Prostate gland (tissue), 2 donors: ENCODE measurements at regions not wholly inside any gene's neighbourhood (a gene's known extent, or its start where the extent isn't known, plus 50 kb on each side); places are given as distances from the start of the nearest gene placed in this dataset.

Experiments used
- DNase-seq: peaks from one replicate; pipeline ENCODE4 v3.0.0-alpha.2; 2019; ENCODE audit warnings: low spot score
- H3K27ac ChIP-seq, 2 donors: fragments of 200-600 bp; sonication (generic); 2 replicates each; pipeline ENCODE4 v1.5.1; 2017 to 2019
- H3K27me3 ChIP-seq: fragments of 200-600 bp; sonication (generic); replicated peaks from 2 replicates; pipeline ENCODE4 v1.5.1; 2019; ENCODE audit not compliant: insufficient read depth
- H3K36me3 ChIP-seq, 2 donors: fragments of 200-600 bp; sonication (generic); 1 replicate in 1 of 2; 2 replicates in 1 of 2; pipeline versions ENCODE4 v1.5.1 to v1.8.1; 2017 to 2019
- H3K4me1 ChIP-seq: fragments of 200-600 bp; sonication (generic); replicated peaks from 2 replicates; pipeline ENCODE4 v1.5.1; 2019
- H3K4me3 ChIP-seq, 2 donors: fragments of 200-600 bp; sonication (generic); 2 replicates each; pipeline ENCODE4 v1.5.1; 2017 to 2019
- H3K9me3 ChIP-seq: fragments of 200-600 bp; sonication (generic); 2 replicates; pipeline ENCODE4 v1.5.1; 2017
- CTCF ChIP-seq, 4 experiments: fragments of 200-600 bp in 2 of 4; fragments of 450-650 bp in 2 of 4; sonication (generic) in 2 of 4; IDR thresholded peaks; 1 replicate in 3 of 4; 2 replicates in 1 of 4; pipeline ENCODE4 v1.5.1; 2016 to 2019; ENCODE audit warnings: antibody characterized with exemption in 4 of 4, mild to moderate bottlenecking in 2 of 4, moderate library complexity in 2 of 4
- POLR2A ChIP-seq: fragments of 450-650 bp; IDR thresholded peaks from one replicate; pipeline ENCODE4 v1.6.1; 2016; ENCODE audit warnings: antibody characterized with exemption, mild to moderate bottlenecking
- POLR2AphosphoS5 ChIP-seq: sonication (generic); formaldehyde crosslinking; IDR thresholded peaks from one replicate; pipeline ENCODE4 v1.6.1; 2017; ENCODE audit warnings: antibody characterized with exemption
- WGBS: methylation state at CpG from one replicate; pipeline ENCODE4 v1.1.5; 2018; 5-methylcytosine and 5-hydroxymethylcytosine counted together
- intact Hi-C: fragments of 100-400 bp; cut with DNase I; formaldehyde crosslinking; loops from one replicate; pipeline ENCODE4 v1.14.2; 2022

GRCh38 chrX:40928076-40928475, 157.2 kb upstream of the USP9X start:
- no peak overlapping the region for H3K27ac ChIP-seq
- H3K4me1 ChIP-seq = no peaks in the 10 kb centered on the region
- DNase-seq = no peak
- no peaks in the 10 kb centered on the region for H3K36me3 ChIP-seq
- TF ChIP-seq POLR2A (no peak), CTCF (IDR thresholded peaks at IDR 0.05) (no peak), POLR2AphosphoS5 (no peak)
- H3K9me3 ChIP-seq = no peaks in the 10 kb centered on the region
- H3K27me3 ChIP-seq = no peaks in the 10 kb centered on the region
- H3K4me3 ChIP-seq = no peak overlapping the region
- intact Hi-C loops = no loop called here

- Histone ChIP-seq H3K36me3 (no peaks in the 10 kb centered on the region), H3K4me1 (no peaks in the 10 kb centered on the region), H3K27me3 (no peaks in the 10 kb centered on the region), H3K27ac (no peak overlapping the region), H3K9me3 (no peaks in the 10 kb centered on the region), H3K4me3 (no peak overlapping the region)
- WGBS = 86% methylated on average over 2 of the region's 2 CpGs
- TF ChIP-seq CTCF (IDR thresholded peaks at IDR 0.05) (no peak), POLR2AphosphoS5 (no peak), POLR2A (no peak)
- intact Hi-C loops = no loop called here
- DNase-seq = no peak
Observed at GRCh38 chrX:40931921-40932320, 153.3 kb upstream of the USP9X start.

DNA sequence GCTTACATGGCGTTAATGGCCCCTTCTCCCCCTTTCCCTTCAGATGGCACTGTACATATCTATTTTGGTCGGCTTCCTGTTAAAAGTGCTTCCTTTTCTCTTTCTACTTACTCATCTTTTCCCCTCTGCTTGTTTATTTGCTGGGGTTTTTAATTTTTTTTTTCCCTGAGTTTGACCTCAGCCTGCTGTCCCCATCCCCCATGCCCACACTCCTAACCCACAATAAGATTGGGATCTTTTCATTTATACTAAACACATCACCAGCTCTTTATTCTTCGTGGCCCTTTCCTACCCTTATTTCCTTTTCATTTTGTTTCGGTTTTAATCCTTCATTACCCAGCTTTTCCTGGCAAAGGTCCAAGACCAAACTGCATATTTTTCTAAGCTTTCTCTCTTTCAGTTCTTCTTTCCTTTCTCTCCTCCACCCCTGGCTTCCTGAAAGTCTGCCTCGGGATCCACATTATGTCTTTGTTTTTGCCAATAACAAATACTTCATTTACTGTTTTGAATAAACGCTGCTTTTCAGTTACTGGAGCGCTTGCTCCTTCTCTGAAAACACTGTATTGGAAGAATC, 152.0 kb upstream of the USP9X start:
- H3K27me3 ChIP-seq = no peaks in the 10 kb centered on the region
- H3K4me3 ChIP-seq = no peak overlapping the region
- H3K9me3 ChIP-seq = no peaks in the 10 kb centered on the region
- no peaks in the 10 kb centered on the region for H3K36me3 ChIP-seq
- 8% methylated on average over 7 of the region's 7 CpGs for WGBS
- H3K4me1 ChIP-seq = no peaks in the 10 kb centered on the region
- TF ChIP-seq CTCF (IDR thresholded peaks at IDR 0.05) = no peak
- no peak for TF ChIP-seq POLR2A
- TF ChIP-seq POLR2AphosphoS5 = no peak
- intact Hi-C loops = no loop called here
- no peak for DNase-seq
- H3K27ac ChIP-seq = peak overlapping the region; percentile 14 to 15

DNA sequence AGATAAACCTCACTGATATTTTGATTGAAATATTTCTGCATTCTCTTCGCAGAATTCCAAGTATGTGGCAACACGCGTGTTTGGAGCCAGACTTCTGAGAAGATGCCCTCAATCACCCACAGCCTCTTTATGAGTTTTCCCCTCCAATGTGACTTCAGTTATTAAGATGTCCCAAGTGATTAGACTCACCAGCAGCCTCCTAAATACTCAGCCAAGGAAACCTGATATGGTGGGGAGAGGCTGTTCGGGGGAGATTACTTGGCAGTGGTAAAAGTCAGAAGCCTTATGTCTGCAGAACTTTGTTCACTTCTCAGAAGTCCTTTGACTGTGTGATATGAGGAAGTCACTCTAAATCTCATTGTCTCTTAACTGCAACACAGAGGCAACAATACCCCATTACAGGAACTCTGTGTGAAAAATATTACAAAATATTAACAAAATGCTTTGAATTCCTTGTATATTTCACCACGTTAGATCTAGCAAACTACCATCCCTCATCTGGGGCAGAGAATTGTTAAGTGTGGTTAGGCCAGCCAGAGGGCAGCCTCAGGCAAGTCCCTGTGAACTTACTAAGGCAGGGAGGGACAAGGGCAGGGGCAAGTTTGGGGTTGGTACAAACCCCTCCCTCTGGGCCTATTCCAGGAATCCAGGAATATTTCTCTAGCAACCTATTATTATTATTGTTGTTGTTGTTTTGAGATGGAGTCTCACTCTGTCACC, 151.4 kb upstream of the USP9X start:
- Histone ChIP-seq H3K27ac (peak overlapping the region in 1 of 2 donors; percentile 15), H3K36me3 (no peaks in the 10 kb centered on the region), H3K9me3 (no peaks in the 10 kb centered on the region), H3K27me3 (no peaks in the 10 kb centered on the region), H3K4me1 (no peaks in the 10 kb centered on the region), H3K4me3 (no peak overlapping the region)
- DNase-seq = no peak
- WGBS = 2% methylated on average over 5 of the region's 5 CpGs
- intact Hi-C loops = no loop called here
- no peak for TF ChIP-seq POLR2AphosphoS5
- no peak for TF ChIP-seq POLR2A
- TF ChIP-seq CTCF (IDR thresholded peaks at IDR 0.05) = no peak

DNA sequence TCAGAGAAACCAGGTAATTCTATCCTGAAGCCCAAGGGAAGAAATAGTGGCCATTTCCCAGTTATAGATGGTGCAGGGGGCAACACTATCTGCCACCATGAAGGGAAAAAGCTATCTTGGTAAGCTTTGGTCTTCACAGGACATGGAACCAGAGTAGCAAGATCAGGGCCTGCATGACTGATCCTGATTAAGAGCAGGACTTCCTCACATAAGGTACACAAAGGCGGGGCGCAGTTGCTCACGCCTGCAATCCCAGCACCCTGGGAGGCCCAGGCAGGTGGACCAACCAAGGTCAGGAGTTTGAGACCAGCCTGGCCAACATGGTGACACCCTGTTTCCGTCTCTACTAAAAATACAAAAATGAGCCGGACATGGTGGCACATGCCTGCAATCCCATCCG, 148.4 kb upstream of the USP9X start:
- no peaks in the 10 kb centered on the region for H3K36me3 ChIP-seq
- DNase-seq = no peak
- no peaks in the 10 kb centered on the region for H3K4me1 ChIP-seq
- 94% methylated on average over 6 of the region's 6 CpGs for WGBS
- intact Hi-C loops = no loop called here
- TF ChIP-seq POLR2A (no peak), CTCF (IDR thresholded peaks at IDR 0.05) (no peak), POLR2AphosphoS5 (no peak)
- H3K27ac ChIP-seq = no peak overlapping the region
- no peaks in the 10 kb centered on the region for H3K9me3 ChIP-seq
- H3K27me3 ChIP-seq = no peaks in the 10 kb centered on the region
- H3K4me3 ChIP-seq = no peak overlapping the region
